Thyroid gland (tissue), 4 donors: ENCODE measurements at regions not wholly inside any gene's neighbourhood (a gene's known extent, or its start where the extent isn't known, plus 50 kb on each side); places are given as distances from the start of the nearest gene placed in this dataset.

ENCODE experiments used
- DNase-seq, 2 donors: peaks; one replicate each; pipeline ENCODE4 v3.0.0-alpha.2; 2019
- H3K27ac ChIP-seq, 3 donors: fragments of 200-600 bp; sonication (generic); 1 replicate in 2 of 3; 2 replicates in 1 of 3; pipeline ENCODE4 v1.5.1; 2016 to 2019; ENCODE audit warnings: mild to moderate bottlenecking in 1 of 3, moderate library complexity in 1 of 3
- H3K27me3 ChIP-seq: fragments of 200-600 bp; sonication (generic); one replicate; pipeline ENCODE4 v1.5.1; 2019
- H3K36me3 ChIP-seq, 2 donors: fragments of 200-600 bp; sonication (generic); one replicate each; pipeline ENCODE4 v1.5.1; 2016 to 2019
- H3K4me1 ChIP-seq, 2 donors: fragments of 200-600 bp; sonication (generic); one replicate each; pipeline ENCODE4 v1.5.1; 2017 to 2019
- H3K4me3 ChIP-seq, 3 donors: fragments of 200-600 bp; sonication (generic); replicated peaks in 1 of 3; 1 replicate in 2 of 3; 2 replicates in 1 of 3; pipeline ENCODE4 v1.5.1; 2016; ENCODE audit warnings: mild to moderate bottlenecking in 1 of 3
- H3K9me3 ChIP-seq: fragments of 200-600 bp; sonication (generic); one replicate; pipeline ENCODE4 v1.5.1; 2017
- POLR2A ChIP-seq, 2 donors: fragments of 450-650 bp; IDR thresholded peaks; one replicate each; pipeline ENCODE4 v1.6.1; 2017; ENCODE audit warnings: antibody characterized with exemption in 2 of 2, mild to moderate bottlenecking in 2 of 2, moderate library complexity in 1 of 2
- WGBS, 2 donors: methylation state at CpG; one replicate each; pipeline ENCODE4 v1.1.5; 2017; 5-methylcytosine and 5-hydroxymethylcytosine counted together
- intact Hi-C: fragments of 100-400 bp; cut with DNase I; formaldehyde crosslinking; loops from one replicate; pipeline ENCODE4 v1.15.1; 2023
- microRNA counts, 2 donors: library from miRNA; unstranded; fragments of <30 nt; microRNA quantifications; one replicate each; lab custom pipeline; 2016 to 2017
- microRNA-seq: library from miRNA; unstranded; fragments of <30 nt; microRNA quantifications from one replicate; pipeline ENCODE4, GENCODE V29; 2016
- small RNA-seq: library from RNA; depleted of rRNA; stranded (forward); fragments of <200 nt; gene quantifications from one replicate; pipeline ENCODE3, GENCODE V24; 2016
- TF ChIP-seq, protein P1 (sequence below), 6 experiments: fragments of 200-600 bp in 3 of 6; fragments of 450-650 bp in 3 of 6; sonication (generic) in 3 of 6; IDR thresholded peaks; one replicate each; pipeline ENCODE4 v1.5.1; 2016 to 2019; ENCODE audit warnings: antibody characterized with exemption in 6 of 6, mild to moderate bottlenecking in 2 of 6, inconsistent platforms in 1 of 6, moderate library complexity in 1 of 6

DNA sequence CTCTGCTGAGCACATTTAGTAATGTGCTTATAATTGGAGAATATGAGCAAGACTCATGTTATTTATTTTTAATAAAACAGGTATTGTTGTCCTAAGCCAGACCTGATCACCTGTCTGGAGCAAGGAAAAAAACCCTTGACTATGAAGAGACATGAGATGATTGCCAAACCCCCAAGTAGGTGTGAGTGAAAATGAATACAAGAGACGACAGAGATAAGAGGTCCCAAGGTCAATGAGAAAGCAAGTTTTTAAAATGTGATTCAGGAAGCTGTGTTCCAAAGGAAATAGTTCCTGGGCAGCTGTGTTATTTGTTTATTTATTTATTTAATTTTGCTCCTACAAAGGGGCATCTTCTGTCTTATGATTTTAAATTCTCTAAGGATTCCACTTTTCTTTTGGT lies 83.1 kb downstream of the ZNF486 start:
- intact Hi-C loops: no loop called here
- DNase-seq: no peak
- Histone ChIP-seq H3K27ac (peak overlapping the region; percentile 60 to 82 (median 76)), H3K9me3 (no peaks in the 10 kb centered on the region), H3K27me3 (no peaks in the 10 kb centered on the region), H3K4me3 (no peak overlapping the region), H3K36me3 (no peaks in the 10 kb centered on the region), H3K4me1 (peaks cover 53 to 69% of the 10 kb centered on the region in 2 donors)
- TF ChIP-seq, protein P1, sequence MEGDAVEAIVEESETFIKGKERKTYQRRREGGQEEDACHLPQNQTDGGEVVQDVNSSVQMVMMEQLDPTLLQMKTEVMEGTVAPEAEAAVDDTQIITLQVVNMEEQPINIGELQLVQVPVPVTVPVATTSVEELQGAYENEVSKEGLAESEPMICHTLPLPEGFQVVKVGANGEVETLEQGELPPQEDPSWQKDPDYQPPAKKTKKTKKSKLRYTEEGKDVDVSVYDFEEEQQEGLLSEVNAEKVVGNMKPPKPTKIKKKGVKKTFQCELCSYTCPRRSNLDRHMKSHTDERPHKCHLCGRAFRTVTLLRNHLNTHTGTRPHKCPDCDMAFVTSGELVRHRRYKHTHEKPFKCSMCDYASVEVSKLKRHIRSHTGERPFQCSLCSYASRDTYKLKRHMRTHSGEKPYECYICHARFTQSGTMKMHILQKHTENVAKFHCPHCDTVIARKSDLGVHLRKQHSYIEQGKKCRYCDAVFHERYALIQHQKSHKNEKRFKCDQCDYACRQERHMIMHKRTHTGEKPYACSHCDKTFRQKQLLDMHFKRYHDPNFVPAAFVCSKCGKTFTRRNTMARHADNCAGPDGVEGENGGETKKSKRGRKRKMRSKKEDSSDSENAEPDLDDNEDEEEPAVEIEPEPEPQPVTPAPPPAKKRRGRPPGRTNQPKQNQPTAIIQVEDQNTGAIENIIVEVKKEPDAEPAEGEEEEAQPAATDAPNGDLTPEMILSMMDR (IDR thresholded peaks at IDR 0.05): no peak
- TF ChIP-seq POLR2A (IDR thresholded peaks at IDR 0.05): no peak
- 8 to 15% methylated on average over 1 of the region's 1 CpG for WGBS, 2 donors

MicroRNA genes in the stretch of these regions (microRNA counts, 767-probe panel; counts per million panel counts)
- 0 counts per million in 2 donors for microRNA hsa-miR-1270 (lab: Ali Mortazavi, UCI)

Small RNA genes in the stretch of these regions (microRNA-seq; reads per million reads assigned to microRNA genes)
- 23.8 reads per million, percentile 40 among the genes with 10 or more reads in this experiment for gene MIR1270

Small RNA genes in the stretch of these regions (small RNA-seq; reads per million reads assigned to genes)
- 0.66 reads per million for gene MIR1270
